ENCODE measurements at regions not wholly inside any gene's neighbourhood (a gene's known extent, or its start where the extent isn't known, plus 50 kb on each side); places are given as distances from the start of the nearest gene placed in this dataset.

GRCh38 chr4:23516716-23517115 is 373.1 kb downstream of the PPARGC1A start:
- dilution Hi-C loops (cut with HindIII; ENCODE audit: low sequenced_read_pairs, unreplicated experiment) (no loop called here), in situ Hi-C loops (cut with MboI; ENCODE audit: low sequenced_read_pairs) (no loop called here), intact Hi-C loops (cut with micrococcal nuclease) (no loop called here)
- no peak for TF ChIP-seq ELK1 (IDR thresholded peaks at IDR 0.05; ENCODE audit: borderline replicate concordance, low read depth, low read length)
- Histone ChIP-seq H3K56ac (ENCODE audit: extremely low read depth, insufficient read depth, low read length) (no peak overlapping the region), H3K79me1 (ENCODE audit: low read depth in 1 of 2, low read length in 2 of 2) (no peaks in the 10 kb centered on the region), H3K4me3 (ENCODE audit: insufficient read depth, low read depth, low read length) (no peak overlapping the region), H2AK5ac (ENCODE audit: low read depth, low read length) (no peak overlapping the region), H3K18ac (ENCODE audit: low read depth, low read length) (no peak overlapping the region), H3K14ac (replicated peaks; ENCODE audit: low read depth, low read length) (no peak overlapping the region), H2BK15ac (ENCODE audit: low read depth, low read length) (no peak overlapping the region), H4K20me1 (ENCODE audit: insufficient read depth, low read length) (no peaks in the 10 kb centered on the region), H3K9me1 (ENCODE audit: insufficient read depth, low read length) (no peaks in the 10 kb centered on the region), H4K91ac (ENCODE audit: insufficient read depth, low read depth, low read length) (no peak overlapping the region), H2AK9ac (replicated peaks; ENCODE audit: low read depth, low read length, poor library complexity) (no peak overlapping the region), H3K23ac (ENCODE audit: low read depth, low read length) (no peak overlapping the region), H3K4ac (ENCODE audit: low read depth, low read length) (no peak overlapping the region), H3K27me3 (ENCODE audit: control insufficient read depth, insufficient read depth, low read length) (no peaks in the 10 kb centered on the region), H4K8ac (ENCODE audit: low read depth in 2 of 2, low read length in 2 of 2) (no peak overlapping the region), H3K36me3 (ENCODE audit: control insufficient read depth, insufficient read depth, low read length) (no peaks in the 10 kb centered on the region), H2BK5ac (ENCODE audit: low read depth, low read length, poor library complexity, severe bottlenecking) (no peak overlapping the region), H3K9me3 (ENCODE audit: control insufficient read depth, insufficient read depth, low read length) (peaks cover 3% of the 10 kb centered on the region), H3K4me1 (ENCODE audit: control insufficient read depth, insufficient read depth, low read length) (no peaks in the 10 kb centered on the region), H3K9ac (ENCODE audit: low read depth, low read length) (no peak overlapping the region), H2AFZ (replicated peaks; ENCODE audit: low read length, poor library complexity) (no peak overlapping the region), H2BK20ac (ENCODE audit: low read depth, low read length) (no peak overlapping the region), H2BK120ac (ENCODE audit: low read depth, low read length) (no peak overlapping the region), H3K27ac (ENCODE audit: insufficient read depth, low read length) (no peak overlapping the region), H3K4me2 (ENCODE audit: low read depth, low read length) (no peak overlapping the region), H4K5ac (ENCODE audit: low read depth, low read length) (no peak overlapping the region)
- ChIA-PET POLR2A (ENCODE audit: unreplicated experiment) (no interaction called here), CTCF (no interaction called here)
- ATAC-seq (ENCODE audit: low read depth): no peak
- WGBS, 2 experiments (ENCODE audit: extremely low coverage in 2 of 2, insufficient read length in 1 of 2): 40% methylated on average over 1 of the region's 3 CpGs; no CpG with 5 or more reads in 1 of the 2 experiments
- no TSS peak for BruUV-seq (replicated peaks)
- DNase-seq: no peak
